H1 (cell line): ENCODE measurements at regions not wholly inside any gene's neighbourhood (a gene's known extent, or its start where the extent isn't known, plus 50 kb on each side); places are given as distances from the start of the nearest gene placed in this dataset.

ENCODE experiments used
- CTCF ChIA-PET: fragments of 300-600 bp; sonication (Branson Sonifier 250); formaldehyde crosslinking; loops from one replicate; lab custom pipeline; 2021; ENCODE audit not compliant: partially characterized antibody; lab: Charles Lee
- POLR2A ChIA-PET: fragments of 300-600 bp; sonication (Branson Sonifier 250); formaldehyde crosslinking; loops from one replicate; lab custom pipeline; 2021; ENCODE audit warnings: inconsistent platforms; ENCODE audit not compliant: partially characterized antibody; lab: Charles Lee
- DNase-seq, 2 experiments: peaks; one replicate each; pipeline versions ENCODE4 v3.0.0 to v3.0.0-alpha.2; 2010 to 2022; ENCODE audit warnings: low spot score in 2 of 2, low read depth in 1 of 2, mixed read lengths in 1 of 2
- FAIRE-seq: peaks from 2 replicates; lab custom pipeline; 2011; peaks lifted over from hg19 to GRCh38; lab: Jason Lieb, UNC
- H2AFZ ChIP-seq: 2 replicates; pipeline ENCODE4 v1.8.1; 2012; ENCODE audit warnings: low read length, inconsistent platforms
- H2AK5ac ChIP-seq: 2 replicates; pipeline ENCODE4 v1.6.1; 2013; ENCODE audit warnings: low read depth, low read length
- H2BK120ac ChIP-seq: replicated peaks from 2 replicates; pipeline ENCODE3; 2013; ENCODE audit warnings: low read depth, low read length, inconsistent platforms
- H2BK12ac ChIP-seq: 2 replicates; pipeline ENCODE4 v1.6.1; 2013; ENCODE audit warnings: low read depth, low read length
- H2BK15ac ChIP-seq: 2 replicates; pipeline ENCODE4 v1.6.1; 2013; ENCODE audit warnings: low read length
- H2BK20ac ChIP-seq: 2 replicates; pipeline ENCODE4 v1.6.1; 2013; ENCODE audit warnings: low read length
- H2BK5ac ChIP-seq: 2 replicates; pipeline ENCODE4 v1.6.1; 2013; ENCODE audit warnings: low read depth, low read length
- H3K14ac ChIP-seq: 2 replicates; pipeline ENCODE4 v1.6.1; 2013; ENCODE audit warnings: inconsistent platforms; ENCODE audit not compliant: insufficient read length
- H3K18ac ChIP-seq: 2 replicates; pipeline ENCODE4 v1.6.1; 2013; ENCODE audit warnings: low read length; ENCODE audit errors: extremely low read depth
- H3K23ac ChIP-seq: 2 replicates; pipeline ENCODE4 v1.6.1; 2013; ENCODE audit warnings: inconsistent platforms; ENCODE audit not compliant: insufficient read length
- H3K23me2 ChIP-seq: 2 replicates; pipeline ENCODE4 v1.6.1; 2013; ENCODE audit warnings: low read depth, low read length
- H3K27ac ChIP-seq: 2 replicates; pipeline ENCODE4 v1.6.1; 2011; ENCODE audit warnings: low read depth, low read length, inconsistent platforms
- H3K27me3 ChIP-seq, 4 experiments: replicated peaks in 1 of 4; 1 replicate in 1 of 4; 2 replicates in 3 of 4; pipeline versions ENCODE4 v1.6.1 to v1.8.1; 2011 to 2013; ENCODE audit warnings: low read length in 3 of 4, mild to moderate bottlenecking in 3 of 4, inconsistent platforms in 2 of 4, mixed read lengths in 2 of 4, moderate library complexity in 1 of 4; ENCODE audit not compliant: control insufficient read depth in 3 of 4, insufficient read depth in 3 of 4; ENCODE audit errors: extremely low read depth in 1 of 4
- H3K36me3 ChIP-seq, 4 experiments: 2 replicates each; pipeline versions ENCODE4 v1.6.1 to v1.8.1; 2011 to 2013; ENCODE audit warnings: mild to moderate bottlenecking in 4 of 4, low read length in 3 of 4, moderate library complexity in 2 of 4, control low read depth in 1 of 4, inconsistent platforms in 1 of 4; ENCODE audit not compliant: insufficient read depth in 4 of 4, control insufficient read depth in 2 of 4
- H3K4ac ChIP-seq: replicated peaks from 2 replicates; pipeline ENCODE3; 2013; ENCODE audit warnings: low read length, low read depth, mixed read lengths, inconsistent platforms; ENCODE audit not compliant: insufficient read length
- H3K4me1 ChIP-seq, 4 experiments: replicated peaks in 1 of 4; 1 replicate in 1 of 4; 2 replicates in 3 of 4; pipeline versions ENCODE4 v1.6.1 to v1.8.1; 2011 to 2013; ENCODE audit warnings: low read length in 3 of 4, inconsistent platforms in 2 of 4, mixed read lengths in 1 of 4; ENCODE audit not compliant: insufficient read depth in 4 of 4, control insufficient read depth in 3 of 4
- H3K4me2 ChIP-seq, 2 experiments: 2 replicates each; pipeline versions ENCODE4 v1.6.1 to v1.8.1; 2011 to 2013; ENCODE audit warnings: low read depth in 2 of 2, low read length in 2 of 2, control low read depth in 1 of 2, inconsistent platforms in 1 of 2, mild to moderate bottlenecking in 1 of 2; ENCODE audit not compliant: insufficient read depth in 1 of 2
- H3K4me3 ChIP-seq, 4 experiments: fragments of 200-600, 300-600 bp in 1 of 4; sonication (generic), shearing (Covaris generic), sonication (Bioruptor Twin) in 1 of 4; 2 replicates each; pipeline versions ENCODE4 v1.5.1 to v1.8.1; 2011 to 2016; ENCODE audit warnings: low read length in 4 of 4, low read depth in 3 of 4, control low read depth in 2 of 4, inconsistent platforms in 2 of 4, mild to moderate bottlenecking in 2 of 4, mixed read lengths in 1 of 4, moderate library complexity in 1 of 4; ENCODE audit not compliant: insufficient read depth in 2 of 4; ENCODE audit errors: extremely low read depth in 1 of 4
- H3K56ac ChIP-seq: replicated peaks from 2 replicates; pipeline ENCODE3; 2013; ENCODE audit warnings: low read depth, mild to moderate bottlenecking, mixed read lengths, low read length, inconsistent platforms; ENCODE audit not compliant: insufficient read length
- H3K79me1 ChIP-seq: 2 replicates; pipeline ENCODE4 v1.6.1; 2013; ENCODE audit warnings: low read depth, low read length, control low read depth
- H3K79me2 ChIP-seq, 2 experiments: 2 replicates each; pipeline versions ENCODE4 v1.6.1 to v1.8.1; 2012 to 2013; ENCODE audit warnings: low read length in 2 of 2, mild to moderate bottlenecking in 2 of 2, inconsistent platforms in 1 of 2; ENCODE audit not compliant: insufficient read depth in 2 of 2, control insufficient read depth in 1 of 2
- H3K9ac ChIP-seq, 4 experiments: replicated peaks in 1 of 4; 1 replicate in 1 of 4; 2 replicates in 3 of 4; pipeline versions ENCODE4 v1.6.1 to v1.8.1; 2011 to 2013; ENCODE audit warnings: low read depth in 3 of 4, low read length in 3 of 4, control low read depth in 2 of 4, mild to moderate bottlenecking in 2 of 4, moderate library complexity in 2 of 4, inconsistent platforms in 1 of 4; ENCODE audit errors: extremely low read depth in 1 of 4
- H3K9me3 ChIP-seq, 2 experiments: 2 replicates each; pipeline versions ENCODE4 v1.6.1 to v1.8.1; 2012 to 2013; ENCODE audit warnings: mild to moderate bottlenecking in 2 of 2, moderate library complexity in 2 of 2, control low read depth in 1 of 2, inconsistent platforms in 1 of 2, low read depth in 1 of 2, low read length in 1 of 2, mixed read lengths in 1 of 2; ENCODE audit not compliant: insufficient read depth in 2 of 2
- H4K20me1 ChIP-seq, 2 experiments: replicated peaks in 1 of 2; 2 replicates each; pipeline versions ENCODE3 to v1.8.1; 2011 to 2013; ENCODE audit warnings: inconsistent platforms in 2 of 2, low read length in 2 of 2, mild to moderate bottlenecking in 1 of 2; ENCODE audit not compliant: insufficient read depth in 2 of 2, control insufficient read depth in 1 of 2
- H4K5ac ChIP-seq: 2 replicates; pipeline ENCODE4 v1.6.1; 2013; ENCODE audit warnings: low read length, low read depth, mixed read lengths, inconsistent platforms; ENCODE audit not compliant: insufficient read length
- H4K8ac ChIP-seq: 2 replicates; pipeline ENCODE4 v1.8.0; 2013; ENCODE audit warnings: mild to moderate bottlenecking, moderate library complexity, low read length, inconsistent platforms; ENCODE audit not compliant: insufficient read depth; ENCODE audit errors: extremely low read depth
- H4K91ac ChIP-seq: replicated peaks from 2 replicates; pipeline ENCODE3; 2013; ENCODE audit warnings: low read length, mixed read lengths, inconsistent platforms; ENCODE audit not compliant: insufficient read length
- BCL11A ChIP-seq, 2 experiments: IDR thresholded peaks; one replicate each; pipeline ENCODE4 v1.6.1; 2011; ENCODE audit warnings: low read depth in 2 of 2, low read length in 2 of 2, mild to moderate bottlenecking in 2 of 2
- E2F6 ChIP-seq: IDR thresholded peaks from 2 replicates; pipeline ENCODE4 v1.6.1; 2012; ENCODE audit warnings: inconsistent platforms
- KDM1A ChIP-seq: fragments of 200-600, 300-600 bp; sonication (generic); IDR thresholded peaks from 2 replicates; pipeline ENCODE4 v1.7.1; 2016; ENCODE audit warnings: mild to moderate bottlenecking, low read length, borderline replicate concordance
- KDM4A ChIP-seq: IDR thresholded peaks from one replicate; pipeline ENCODE4 v1.7.1; 2012; ENCODE audit warnings: low read depth, mild to moderate bottlenecking, moderate library complexity, low read length, inconsistent platforms; ENCODE audit not compliant: severe bottlenecking
- NANOG ChIP-seq: IDR thresholded peaks from 2 replicates; pipeline ENCODE4 v1.6.1; 2011; ENCODE audit warnings: low read length, low read depth, mild to moderate bottlenecking, inconsistent platforms; ENCODE audit not compliant: insufficient read depth, poor library complexity, severe bottlenecking
- RBBP5 ChIP-seq: IDR thresholded peaks from 2 replicates; pipeline ENCODE4 v1.7.1; 2012; ENCODE audit warnings: low read depth, mild to moderate bottlenecking, inconsistent platforms, low read length, moderate library complexity, borderline replicate concordance
- RFX5 ChIP-seq: IDR thresholded peaks from 2 replicates; pipeline ENCODE4 v1.6.1; 2011; ENCODE audit warnings: low read depth, low read length, improper control_type of control experiment, borderline replicate concordance
- SAP30 ChIP-seq: fragments of 300-600 bp; sonication (generic); IDR thresholded peaks from 2 replicates; pipeline ENCODE4 v1.7.1; 2012; ENCODE audit warnings: low read length, moderate library complexity, mild to moderate bottlenecking, inconsistent platforms; ENCODE audit not compliant: insufficient read depth, insufficient replicate concordance
- SIRT6 ChIP-seq: IDR thresholded peaks from one replicate; pipeline ENCODE4 v1.7.1; 2012; ENCODE audit warnings: low read length, inconsistent platforms
- SP2 ChIP-seq: IDR thresholded peaks from 2 replicates; pipeline ENCODE4 v1.6.1; 2012; ENCODE audit warnings: mild to moderate bottlenecking, low read length, inconsistent platforms
- TBP ChIP-seq: IDR thresholded peaks from 2 replicates; pipeline ENCODE4 v1.6.1; 2011; ENCODE audit warnings: low read depth, low read length, improper control_type of control experiment
- WGBS, 2 experiments: shearing (Covaris generic) in 1 of 2; methylation state at CpG; one replicate each; pipeline versions ENCODE4 v1.1.6 to v1.1.7; 2013 to 2015; ENCODE audit warnings: low lambda C conversion rate in 2 of 2, mixed read lengths in 2 of 2, inconsistent platforms in 1 of 2, low coverage in 1 of 2, missing lambda C conversion rate in 1 of 2; ENCODE audit not compliant: insufficient replicate concordance in 2 of 2, insufficient coverage in 1 of 2, insufficient read length in 1 of 2; ENCODE audit errors: extremely low coverage in 1 of 2, missing lambda C conversion rate in 1 of 2; 5-methylcytosine and 5-hydroxymethylcytosine counted together
- TF ChIP-seq, protein P1 (sequence below): IDR thresholded peaks from 2 replicates; pipeline ENCODE4 v1.6.1; 2011; ENCODE audit warnings: low read length, improper control_type of control experiment

- CTCF ChIA-PET: interaction anchor here (1.3 to 1.5 kb wide), 2 partner anchors 186 to 291 kb away, joined by 3 read pairs; no protein-coding TSS in a partner anchor
- Histone ChIP-seq H4K91ac (no peak overlapping the region), H3K4me1 (no peaks in the 10 kb centered on the region), H3K23ac (no peak overlapping the region), H4K5ac (no peak overlapping the region), H4K8ac (no peak overlapping the region), H3K79me2 (no peaks in the 10 kb centered on the region), H2BK15ac (no peak overlapping the region), H3K27ac (no peak overlapping the region), H2AK5ac (no peak overlapping the region), H2BK12ac (no peak overlapping the region), H3K79me1 (no peaks in the 10 kb centered on the region), H3K23me2 (no peaks in the 10 kb centered on the region), H3K4ac (no peak overlapping the region), H4K20me1 (no peaks in the 10 kb centered on the region), H3K4me2 (no peak overlapping the region), H3K56ac (no peak overlapping the region), H2BK5ac (no peak overlapping the region), H3K14ac (no peak overlapping the region), H3K18ac (no peak overlapping the region), H3K9me3 (peaks cover 5 to 14% of the 10 kb centered on the region in 2 experiments; a peak in 2 of 4 replicates), H3K27me3 (no peaks in the 10 kb centered on the region), H2BK20ac (no peak overlapping the region), H3K9ac (no peak overlapping the region), H2AFZ (no peak overlapping the region), H2BK120ac (no peak overlapping the region), H3K4me3 (no peak overlapping the region), H3K36me3 (no peaks in the 10 kb centered on the region; a peak in 1 of 8 replicates)
- POLR2A ChIA-PET: no interaction called here
- DNase-seq: no peak
- 81% methylated on average over 1 of the region's 1 CpG; no CpG with 5 or more reads in 1 of the 2 experiments for WGBS, 2 experiments
- TF ChIP-seq KDM1A: no peak
- TF ChIP-seq RBBP5: no peak
- no peak for TF ChIP-seq KDM4A
- no peak for TF ChIP-seq TBP
- no peak for TF ChIP-seq SAP30
- TF ChIP-seq RFX5: no peak
- no peak for TF ChIP-seq SIRT6
- TF ChIP-seq NANOG: no peak
- no peak for TF ChIP-seq E2F6
- TF ChIP-seq, protein P1, sequence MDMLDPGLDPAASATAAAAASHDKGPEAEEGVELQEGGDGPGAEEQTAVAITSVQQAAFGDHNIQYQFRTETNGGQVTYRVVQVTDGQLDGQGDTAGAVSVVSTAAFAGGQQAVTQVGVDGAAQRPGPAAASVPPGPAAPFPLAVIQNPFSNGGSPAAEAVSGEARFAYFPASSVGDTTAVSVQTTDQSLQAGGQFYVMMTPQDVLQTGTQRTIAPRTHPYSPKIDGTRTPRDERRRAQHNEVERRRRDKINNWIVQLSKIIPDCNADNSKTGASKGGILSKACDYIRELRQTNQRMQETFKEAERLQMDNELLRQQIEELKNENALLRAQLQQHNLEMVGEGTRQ: no peak
- no peak for TF ChIP-seq BCL11A (IDR thresholded peaks at IDR 0.05; ENCODE audit: low read depth in 2 of 2, low read length in 2 of 2)
- TF ChIP-seq SP2: no peak
- no peak for FAIRE-seq
Measured at GRCh38 chr5:60101573-60101972, 208.0 kb upstream of the PDE4D start.
